GM12878 (cell line): ENCODE measurements at regions not wholly inside any gene's neighbourhood (a gene's known extent, or its start where the extent isn't known, plus 50 kb on each side); places are given as distances from the start of the nearest gene placed in this dataset.

ENCODE experiments used
- ATAC-seq: fragments of 200-7000 bp; cut with Tn5 transposase; 3 replicates; pipeline ENCODE4 v1.9.1; 2020; ENCODE audit warnings: mild to moderate bottlenecking, moderate library complexity
- BruUV-seq: library from RNA; stranded (reverse); fragments of 400-500 nt; replicated peaks from 2 replicates; lab custom pipeline; 2021; lab: Mats Ljungman, UMichigan
- CTCF ChIA-PET: fragments of 300-600 bp; sonication (Branson Sonifier 250); formaldehyde crosslinking; extraction: SDS; loops from one replicate; lab custom pipeline; 2021; ENCODE audit warnings: inconsistent platforms; lab: Yijun Ruan, JAX
- POLR2A ChIA-PET: fragments of 350-600 bp; formaldehyde crosslinking; extraction: SDS; loops from one replicate; lab custom pipeline; 2021; ENCODE audit warnings: inconsistent platforms; lab: Charles Lee
- RAD21 ChIA-PET: fragments of 300-600 bp; sonication (Branson Sonifier 250); formaldehyde crosslinking; loops from one replicate; lab custom pipeline; 2023; ENCODE audit warnings: antibody characterized with exemption; ENCODE audit not compliant: unreplicated experiment; lab: Charles Lee
- SMC1A ChIA-PET: fragments of 300-600 bp; sonication (Branson Sonifier 250); formaldehyde crosslinking; loops from one replicate; lab custom pipeline; 2023; ENCODE audit not compliant: unreplicated experiment, uncharacterized antibody; lab: Charles Lee
- DNase-seq: peaks from one replicate; pipeline ENCODE4 v3.0.0-alpha.2; 2011; ENCODE audit warnings: low read depth, low spot score
- FAIRE-seq: peaks from 3 replicates; lab custom pipeline; 2011; peaks lifted over from hg19 to GRCh38; lab: Jason Lieb, UNC
- H2AFZ ChIP-seq: 2 replicates; pipeline ENCODE4 v1.6.0; 2011; ENCODE audit warnings: low read depth, low read length, control low read depth; ENCODE audit not compliant: control insufficient read depth
- H3K27ac ChIP-seq: 2 replicates; pipeline ENCODE4 v1.5.1; 2011; ENCODE audit warnings: control low read depth; ENCODE audit not compliant: control insufficient read depth, insufficient read depth
- H3K27me3 ChIP-seq, 2 experiments: replicated peaks in 1 of 2; 2 replicates each; pipeline versions ENCODE4 v1.6.0 to v1.6.1; 2011; ENCODE audit warnings: low read length in 1 of 2; ENCODE audit not compliant: control insufficient read depth in 2 of 2, insufficient read depth in 2 of 2
- H3K36me3 ChIP-seq, 2 experiments: 2 replicates each; pipeline ENCODE4 v1.5.1; 2011; ENCODE audit warnings: low read length in 1 of 2; ENCODE audit not compliant: control insufficient read depth in 2 of 2, insufficient read depth in 2 of 2
- H3K4me1 ChIP-seq: 2 replicates; pipeline ENCODE4 v1.6.1; 2011; ENCODE audit warnings: mild to moderate bottlenecking, low read length, moderate library complexity, mixed read lengths; ENCODE audit not compliant: control insufficient read depth, insufficient read depth
- H3K4me2 ChIP-seq: 2 replicates; pipeline ENCODE4 v1.6.0; 2011; ENCODE audit warnings: control low read depth; ENCODE audit not compliant: control insufficient read depth, insufficient read depth
- H3K4me3 ChIP-seq: fragments of 200-600 bp; sonication (generic); 2 replicates; pipeline ENCODE4 v1.5.1; 2016
- H3K79me2 ChIP-seq: 2 replicates; pipeline ENCODE4 v1.6.0; 2011; ENCODE audit warnings: low read length; ENCODE audit not compliant: control insufficient read depth, insufficient read depth
- H3K9ac ChIP-seq: 2 replicates; pipeline ENCODE4 v1.8.0; 2011; ENCODE audit warnings: low read length, control low read depth, mixed read lengths; ENCODE audit not compliant: control insufficient read depth, insufficient read depth
- H3K9me3 ChIP-seq: replicated peaks from 3 replicates; pipeline ENCODE4 v1.5.1; 2011; ENCODE audit warnings: mild to moderate bottlenecking, low read length; ENCODE audit not compliant: control insufficient read depth, insufficient read depth
- H4K20me1 ChIP-seq: 2 replicates; pipeline ENCODE4 v1.6.0; 2011; ENCODE audit not compliant: control insufficient read depth, insufficient read depth
- CBX3 ChIP-seq: fragments of 200-600 bp; sonication (generic); IDR thresholded peaks from 2 replicates; pipeline ENCODE4 v1.6.1; 2016; ENCODE audit warnings: low read depth, borderline replicate concordance
- PAX8 ChIP-seq: fragments of 450-650 bp; IDR thresholded peaks from 2 replicates; pipeline ENCODE4 v1.6.1; 2017; ENCODE audit warnings: mild to moderate bottlenecking, moderate library complexity
- PML ChIP-seq: IDR thresholded peaks from 2 replicates; pipeline ENCODE4 v1.6.1; 2012; ENCODE audit warnings: low read length, inconsistent platforms
- ZNF687 ChIP-seq: fragments of 450-650 bp; IDR thresholded peaks from 2 replicates; pipeline ENCODE4 v1.6.1; 2017; ENCODE audit warnings: mild to moderate bottlenecking, moderate library complexity
- WGBS: methylation state at CpG from one replicate; pipeline ENCODE4 v1.1.6; 2016; ENCODE audit warnings: low lambda C conversion rate; ENCODE audit not compliant: insufficient replicate concordance, insufficient coverage; ENCODE audit errors: missing lambda C conversion rate; 5-methylcytosine and 5-hydroxymethylcytosine counted together
- in situ Hi-C: fragments of 300-500 bp; cut with MboI; formaldehyde crosslinking; loops from 9 replicates; pipeline ENCODE4 v1.14.3; 2018; ENCODE audit warnings: mixed read lengths
- intact Hi-C: fragments of 100-400 bp; cut with micrococcal nuclease; formaldehyde crosslinking; loops from one replicate; pipeline ENCODE4 v1.14.2; 2022; ENCODE audit not compliant: unreplicated experiment

- intact Hi-C loops (no loop called here), in situ Hi-C loops (no loop called here)
- H4K20me1 ChIP-seq: no peaks in the 10 kb centered on the region
- no peaks in the 10 kb centered on the region for H3K27me3 ChIP-seq
- WGBS: 0% methylated on average over 2 of the region's 2 CpGs
- DNase-seq (no peak), ATAC-seq (no peak), FAIRE-seq (no peak)
- no peaks in the 10 kb centered on the region for H3K9me3 ChIP-seq
- H2AFZ ChIP-seq: no peak overlapping the region
- ChIA-PET RAD21 (no interaction called here), POLR2A (no interaction called here), CTCF (no interaction called here), SMC1A (no interaction called here)
- H3K27ac ChIP-seq: no peak overlapping the region
- no peaks in the 10 kb centered on the region for H3K4me1 ChIP-seq
- H3K4me3 ChIP-seq: no peak overlapping the region
- no peak overlapping the region for H3K4me2 ChIP-seq
- H3K9ac ChIP-seq: no peak overlapping the region
- BruUV-seq: no TSS peak
- TF ChIP-seq PAX8: no peak
- TF ChIP-seq PML: no peak
- no peak for TF ChIP-seq CBX3
- TF ChIP-seq ZNF687: no peak
- TF ChIP-seq, all 136 proteins: peak for 0
- no peaks in the 10 kb centered on the region for H3K79me2 ChIP-seq
- no peaks in the 10 kb centered on the region for H3K36me3 ChIP-seq
These were observed 77.0 kb upstream of the ARHGAP29 start for GRCh38 chr1:94314222-94314858.
